OCI-LY7 (cell line): ENCODE measurements at regions not wholly inside any gene's neighbourhood (a gene's known extent, or its start where the extent isn't known, plus 50 kb on each side); places are given as distances from the start of the nearest gene placed in this dataset.
A peak's percentile ranks its signal among the peaks of the same experiment; 100 is the strongest.

Experiments
- BruUV-seq: library from RNA; stranded (reverse); fragments of 400-500 nt; replicated peaks from 2 replicates; lab custom pipeline; 2021; lab: Mats Ljungman, UMichigan
- CTCF ChIA-PET: fragments of 300-600 bp; sonication (Branson Sonifier 250); formaldehyde crosslinking; loops from one replicate; lab custom pipeline; 2022; ENCODE audit warnings: antibody characterized with exemption; ENCODE audit not compliant: unreplicated experiment; lab: Charles Lee
- POLR2A ChIA-PET: fragments of 300-600 bp; sonication (Branson Sonifier 250); formaldehyde crosslinking; loops from one replicate; lab custom pipeline; 2022; ENCODE audit warnings: antibody characterized with exemption; lab: Charles Lee
- DNase-seq: peaks from one replicate; pipeline ENCODE4 v3.0.0-alpha.2; 2015; ENCODE audit warnings: low spot score
- H2AFZ ChIP-seq: fragments of 200-600 bp; sonication (generic), shearing (Covaris generic); 2 replicates; pipeline ENCODE4 v1.6.1; 2014; ENCODE audit warnings: mild to moderate bottlenecking, antibody characterized with exemption, low read length, moderate library complexity
- H3K27ac ChIP-seq: fragments of 200-600 bp; sonication (generic); 2 replicates; pipeline ENCODE4 v1.5.1; 2014; ENCODE audit warnings: mixed run types, low read depth, mild to moderate bottlenecking, moderate library complexity, low read length, inconsistent platforms; ENCODE audit not compliant: poor library complexity, severe bottlenecking
- H3K36me3 ChIP-seq: fragments of 200-600 bp; sonication (generic); 2 replicates; pipeline ENCODE4 v1.6.1; 2014; ENCODE audit warnings: mild to moderate bottlenecking, antibody characterized with exemption, low read length, moderate library complexity, mixed read lengths; ENCODE audit not compliant: insufficient read depth
- H3K4me1 ChIP-seq: fragments of 200-600 bp; sonication (generic); 2 replicates; pipeline ENCODE4 v1.5.1; 2014; ENCODE audit warnings: mild to moderate bottlenecking, low read length; ENCODE audit not compliant: insufficient read depth, poor library complexity, severe bottlenecking
- H3K4me2 ChIP-seq: fragments of 200-600 bp; sonication (generic); 2 replicates; pipeline ENCODE4 v1.6.1; 2014; ENCODE audit warnings: mild to moderate bottlenecking, low read length
- H3K4me3 ChIP-seq: fragments of 200-600 bp; sonication (generic); 2 replicates; pipeline ENCODE4 v1.5.1; 2014; ENCODE audit warnings: mild to moderate bottlenecking, low read depth, low read length; ENCODE audit not compliant: poor library complexity, severe bottlenecking
- H3K79me2 ChIP-seq: fragments of 200-600 bp; sonication (generic); 2 replicates; pipeline ENCODE4 v1.6.1; 2016; ENCODE audit warnings: low read depth, mild to moderate bottlenecking, low read length, moderate library complexity, mixed read lengths; ENCODE audit not compliant: insufficient read depth
- H3K9me2 ChIP-seq: fragments of 200-600 bp; sonication (generic); 2 replicates; pipeline ENCODE4 v1.6.1; 2016; ENCODE audit warnings: mild to moderate bottlenecking, low read length, mixed read lengths; ENCODE audit not compliant: insufficient read depth
- H3K9me3 ChIP-seq: fragments of 200-600 bp; sonication (generic); 2 replicates; pipeline ENCODE4 v1.6.1; 2014; ENCODE audit warnings: mild to moderate bottlenecking, mixed run types, low read length, mixed read lengths
- H4K20me1 ChIP-seq: fragments of 200-600 bp; sonication (generic); 2 replicates; pipeline ENCODE4 v1.6.1; 2014; ENCODE audit warnings: mild to moderate bottlenecking, antibody characterized with exemption, low read length, moderate library complexity, mixed read lengths; ENCODE audit not compliant: insufficient read depth
- EZH2phosphoT487 ChIP-seq: fragments of 200-600 bp; sonication (generic); IDR thresholded peaks from 2 replicates; pipeline ENCODE4 v1.6.1; 2018; ENCODE audit warnings: low read depth, borderline replicate concordance, mild to moderate bottlenecking, mixed run types, antibody characterized with exemption, low read length, moderate library complexity, mixed read lengths
- intact Hi-C: fragments of 100-400 bp; cut with micrococcal nuclease; formaldehyde crosslinking; loops from one replicate; pipeline ENCODE4 v1.10.0; 2022; ENCODE audit not compliant: unreplicated experiment
- TF ChIP-seq, protein P1 (sequence below): fragments of 200-600 bp; sonication (generic); conservative IDR thresholded peaks from 2 replicates; pipeline ENCODE4 v1.5.1; 2014; ENCODE audit warnings: mild to moderate bottlenecking, antibody characterized with exemption, low read length, moderate library complexity, mixed read lengths

DNA sequence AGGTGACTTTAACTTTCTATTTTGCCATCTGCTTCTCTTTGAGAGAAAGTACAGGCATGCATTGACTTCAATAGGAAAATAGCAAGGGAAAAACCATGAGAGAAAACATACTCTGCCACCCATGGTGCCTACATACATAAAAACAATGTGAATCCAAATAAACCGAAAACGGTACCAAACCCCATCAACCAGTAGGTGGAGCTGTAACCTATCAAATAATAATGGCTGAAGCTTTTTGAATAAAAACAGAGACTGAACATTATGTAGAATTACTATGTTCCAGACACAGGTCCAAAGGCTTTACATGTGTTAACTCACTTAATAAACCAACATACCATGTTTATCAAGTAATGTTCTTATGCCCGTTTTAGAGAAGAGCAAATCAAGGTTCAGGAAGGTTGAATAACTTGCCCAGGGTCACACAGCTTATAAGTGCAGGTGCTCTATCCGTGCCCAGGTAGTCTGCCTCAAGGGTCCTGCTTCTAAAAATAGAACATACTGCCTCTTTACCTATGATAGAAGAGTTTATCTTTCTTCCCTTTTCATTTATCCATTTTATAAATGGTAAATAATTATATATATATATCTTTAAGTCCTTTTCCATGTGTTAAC lies 293.9 kb upstream of the SYT4 start:
- ChIA-PET CTCF (no interaction called here), POLR2A (no interaction called here)
- H3K4me1 ChIP-seq, result no peaks in the 10 kb centered on the region
- no peak overlapping the region for H3K4me2 ChIP-seq
- no peak overlapping the region for H3K4me3 ChIP-seq
- no peaks in the 10 kb centered on the region for H3K9me2 ChIP-seq
- DNase-seq, result peak; percentile 14
- H3K79me2 ChIP-seq, result no peaks in the 10 kb centered on the region
- no peaks in the 10 kb centered on the region for H4K20me1 ChIP-seq
- TF ChIP-seq EZH2phosphoT487, result no peak
- TF ChIP-seq, protein P1, sequence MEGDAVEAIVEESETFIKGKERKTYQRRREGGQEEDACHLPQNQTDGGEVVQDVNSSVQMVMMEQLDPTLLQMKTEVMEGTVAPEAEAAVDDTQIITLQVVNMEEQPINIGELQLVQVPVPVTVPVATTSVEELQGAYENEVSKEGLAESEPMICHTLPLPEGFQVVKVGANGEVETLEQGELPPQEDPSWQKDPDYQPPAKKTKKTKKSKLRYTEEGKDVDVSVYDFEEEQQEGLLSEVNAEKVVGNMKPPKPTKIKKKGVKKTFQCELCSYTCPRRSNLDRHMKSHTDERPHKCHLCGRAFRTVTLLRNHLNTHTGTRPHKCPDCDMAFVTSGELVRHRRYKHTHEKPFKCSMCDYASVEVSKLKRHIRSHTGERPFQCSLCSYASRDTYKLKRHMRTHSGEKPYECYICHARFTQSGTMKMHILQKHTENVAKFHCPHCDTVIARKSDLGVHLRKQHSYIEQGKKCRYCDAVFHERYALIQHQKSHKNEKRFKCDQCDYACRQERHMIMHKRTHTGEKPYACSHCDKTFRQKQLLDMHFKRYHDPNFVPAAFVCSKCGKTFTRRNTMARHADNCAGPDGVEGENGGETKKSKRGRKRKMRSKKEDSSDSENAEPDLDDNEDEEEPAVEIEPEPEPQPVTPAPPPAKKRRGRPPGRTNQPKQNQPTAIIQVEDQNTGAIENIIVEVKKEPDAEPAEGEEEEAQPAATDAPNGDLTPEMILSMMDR, result peak; percentile 80
- H2AFZ ChIP-seq, result no peak overlapping the region
- no peak overlapping the region for H3K27ac ChIP-seq
- no peaks in the 10 kb centered on the region for H3K36me3 ChIP-seq
- no TSS peak for BruUV-seq
- intact Hi-C loops, result loop anchor here (2.0 kb wide), 1 partner anchor 16 kb away; no protein-coding TSS in a partner anchor
- H3K9me3 ChIP-seq, result no peaks in the 10 kb centered on the region

DNA sequence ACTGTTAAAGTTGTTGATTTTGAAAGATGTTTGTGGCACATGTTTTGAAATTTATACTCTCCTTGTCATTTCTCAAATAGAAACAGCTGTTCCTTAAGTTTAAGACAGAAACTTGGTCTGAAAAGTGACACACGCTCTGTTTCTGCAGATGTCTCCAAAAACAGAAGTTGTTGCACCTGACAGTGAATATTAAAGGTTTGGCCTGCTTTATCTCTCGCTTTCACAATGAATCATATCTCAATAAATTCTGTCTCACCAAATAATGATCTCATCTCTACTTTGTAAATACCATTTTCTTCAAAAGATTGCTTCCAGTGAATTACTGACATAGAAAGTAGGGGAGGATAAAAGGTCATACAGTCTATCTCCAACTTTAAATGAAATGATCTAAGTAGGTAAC lies 294.9 kb upstream of the SYT4 start:
- Histone ChIP-seq H3K9me3 (no peaks in the 10 kb centered on the region), H3K9me2 (no peaks in the 10 kb centered on the region), H3K4me1 (no peaks in the 10 kb centered on the region), H3K4me3 (no peak overlapping the region), H2AFZ (no peak overlapping the region), H3K36me3 (no peaks in the 10 kb centered on the region), H3K27ac (no peak overlapping the region), H4K20me1 (no peaks in the 10 kb centered on the region), H3K79me2 (no peaks in the 10 kb centered on the region), H3K4me2 (no peak overlapping the region)
- ChIA-PET POLR2A (no interaction called here), CTCF (no interaction called here)
- BruUV-seq, result no TSS peak
- intact Hi-C loops, result no loop called here
- TF ChIP-seq, protein P1, result no peak
- TF ChIP-seq EZH2phosphoT487, result no peak
- DNase-seq, result no peak

DNA sequence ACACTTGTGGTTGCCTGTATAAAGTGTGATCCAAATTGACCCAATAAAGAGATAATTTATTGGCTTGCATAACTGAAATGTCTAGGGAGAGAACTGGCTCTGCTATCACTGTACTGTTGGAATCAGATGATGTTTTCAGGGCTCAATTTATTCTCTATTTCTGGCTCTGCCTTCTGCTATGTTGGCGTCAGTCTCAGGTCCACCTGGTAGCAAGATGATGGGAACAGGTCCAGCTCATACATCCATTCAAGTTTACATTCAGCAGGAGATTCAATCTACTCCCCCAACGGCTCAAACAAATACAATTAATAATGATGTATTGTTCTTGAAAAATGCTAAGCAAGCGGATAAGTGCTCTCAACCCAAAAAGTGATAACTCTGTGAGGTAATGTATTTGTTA lies 297.7 kb upstream of the SYT4 start:
- no peaks in the 10 kb centered on the region for H4K20me1 ChIP-seq
- H2AFZ ChIP-seq, result no peak overlapping the region
- H3K9me3 ChIP-seq, result no peaks in the 10 kb centered on the region
- intact Hi-C loops, result no loop called here
- H3K79me2 ChIP-seq, result no peaks in the 10 kb centered on the region
- no peak overlapping the region for H3K4me3 ChIP-seq
- ChIA-PET POLR2A (no interaction called here), CTCF (no interaction called here)
- DNase-seq, result no peak
- no peaks in the 10 kb centered on the region for H3K36me3 ChIP-seq
- no peaks in the 10 kb centered on the region for H3K9me2 ChIP-seq
- TF ChIP-seq EZH2phosphoT487, result no peak
- TF ChIP-seq, protein P1, result no peak
- no peak overlapping the region for H3K4me2 ChIP-seq
- no peak overlapping the region for H3K27ac ChIP-seq
- no peaks in the 10 kb centered on the region for H3K4me1 ChIP-seq
- BruUV-seq, result no TSS peak
